Fibroblast of skin of left biceps (primary cell): ENCODE measurements at regions not wholly inside any gene's neighbourhood (a gene's known extent, or its start where the extent isn't known, plus 50 kb on each side); places are given as distances from the start of the nearest gene placed in this dataset.

Source experiments
- DNase-seq, 2 experiments: peaks; one replicate each; pipeline ENCODE4 v3.0.0-alpha.2; 2013; ENCODE audit warnings: low read depth in 2 of 2

DNA sequence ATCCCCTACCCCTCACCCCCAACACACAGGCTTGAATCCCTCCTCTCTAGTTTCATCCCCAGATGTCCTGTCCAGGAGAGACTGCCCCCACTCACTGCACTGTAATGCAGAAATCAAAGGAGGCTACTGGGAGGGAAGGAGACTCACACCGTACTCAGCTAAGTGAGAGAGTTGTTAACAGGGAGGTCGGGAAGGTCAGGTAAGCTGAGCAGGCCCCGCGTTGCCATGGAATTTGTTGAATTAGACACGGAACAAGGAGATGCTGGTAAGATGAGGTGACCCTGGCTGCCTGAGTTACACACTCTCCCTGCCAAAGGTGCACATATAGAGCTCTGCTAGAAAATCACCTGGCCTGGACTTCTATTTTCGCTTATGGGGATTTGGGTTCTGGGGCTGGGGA is 197.9 kb downstream of the NXPE2 start:
- no peak for DNase-seq

- DNase-seq, result no peak
These were observed 199.6 kb downstream of the NXPE2 start for GRCh38 chr11:114877976-114878375.

- DNase-seq, result no peak
These were observed 202.1 kb downstream of the NXPE2 start for GRCh38 chr11:114880442-114880841.

GRCh38 chr11:114883472-114883871 is 205.1 kb downstream of the NXPE2 start:
- no peak for DNase-seq

DNA sequence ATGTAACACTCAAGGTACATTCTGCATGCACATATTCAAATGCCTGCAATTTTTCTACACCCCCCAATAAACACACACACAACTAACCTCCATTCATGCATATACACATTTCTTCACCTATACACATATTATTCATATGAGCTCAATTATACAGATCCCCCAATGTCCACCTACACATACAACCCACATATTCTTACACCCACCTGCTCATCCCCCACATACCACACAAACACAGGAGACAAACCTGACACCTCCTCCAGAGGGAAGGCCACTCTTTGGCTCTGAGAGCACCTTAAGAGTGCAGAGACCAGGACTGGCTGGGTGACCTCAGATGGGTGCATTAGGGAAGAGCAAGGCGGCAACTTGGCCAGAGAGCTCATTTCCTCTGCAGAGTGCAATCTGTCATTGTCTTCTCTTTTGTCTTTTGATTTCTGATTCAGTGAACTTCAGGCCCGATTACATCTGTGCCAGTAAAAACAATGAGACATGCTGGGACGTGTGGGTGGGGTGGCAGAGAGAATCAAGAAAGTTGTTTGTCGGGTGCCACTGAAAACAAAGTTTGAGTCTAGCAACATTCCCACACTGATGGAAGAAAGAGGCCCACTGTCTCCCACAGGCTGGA is 208.4 kb downstream of the NXPE2 start:
- no peak for DNase-seq

- DNase-seq, result no peak
These were observed 211.3 kb downstream of the NXPE2 start for GRCh38 chr11:114889594-114890011.

DNA sequence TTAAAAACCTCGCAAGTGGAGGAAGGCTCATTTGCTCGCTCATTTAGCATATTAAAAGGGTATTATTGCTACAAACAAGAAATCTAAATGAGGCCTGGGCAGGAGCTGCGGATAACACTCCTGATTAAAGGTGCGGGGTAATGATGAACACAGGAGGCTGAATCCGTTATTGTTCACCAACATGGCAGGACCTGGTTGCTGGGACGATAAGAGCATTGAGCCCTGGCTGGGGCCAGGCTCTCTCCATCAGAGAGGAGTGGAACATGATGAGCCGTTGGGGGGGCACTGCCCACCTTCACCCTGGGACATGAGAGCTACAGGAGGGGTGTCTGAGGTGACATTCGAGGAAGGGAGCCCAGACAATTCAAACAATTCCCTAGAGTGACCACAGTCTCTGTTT is 211.7 kb downstream of the NXPE2 start:
- no peak for DNase-seq

- no peak for DNase-seq
These were observed 213.6 kb downstream of the NXPE2 start for GRCh38 chr11:114891911-114892310.

GRCh38 chr11:114892381-114893197 is 214.3 kb downstream of the NXPE2 start:
- no peak for DNase-seq

GRCh38 chr11:114893329-114893728 is 215.0 kb downstream of the NXPE2 start:
- DNase-seq, result no peak

GRCh38 chr11:114896594-114896993 is 218.3 kb downstream of the NXPE2 start:
- no peak for DNase-seq

- DNase-seq, result no peak
These were observed 231.5 kb downstream of the NXPE2 start for GRCh38 chr11:114909866-114910265.

GRCh38 chr11:114912826-114913225 is 234.5 kb downstream of the NXPE2 start:
- no peak for DNase-seq

DNA sequence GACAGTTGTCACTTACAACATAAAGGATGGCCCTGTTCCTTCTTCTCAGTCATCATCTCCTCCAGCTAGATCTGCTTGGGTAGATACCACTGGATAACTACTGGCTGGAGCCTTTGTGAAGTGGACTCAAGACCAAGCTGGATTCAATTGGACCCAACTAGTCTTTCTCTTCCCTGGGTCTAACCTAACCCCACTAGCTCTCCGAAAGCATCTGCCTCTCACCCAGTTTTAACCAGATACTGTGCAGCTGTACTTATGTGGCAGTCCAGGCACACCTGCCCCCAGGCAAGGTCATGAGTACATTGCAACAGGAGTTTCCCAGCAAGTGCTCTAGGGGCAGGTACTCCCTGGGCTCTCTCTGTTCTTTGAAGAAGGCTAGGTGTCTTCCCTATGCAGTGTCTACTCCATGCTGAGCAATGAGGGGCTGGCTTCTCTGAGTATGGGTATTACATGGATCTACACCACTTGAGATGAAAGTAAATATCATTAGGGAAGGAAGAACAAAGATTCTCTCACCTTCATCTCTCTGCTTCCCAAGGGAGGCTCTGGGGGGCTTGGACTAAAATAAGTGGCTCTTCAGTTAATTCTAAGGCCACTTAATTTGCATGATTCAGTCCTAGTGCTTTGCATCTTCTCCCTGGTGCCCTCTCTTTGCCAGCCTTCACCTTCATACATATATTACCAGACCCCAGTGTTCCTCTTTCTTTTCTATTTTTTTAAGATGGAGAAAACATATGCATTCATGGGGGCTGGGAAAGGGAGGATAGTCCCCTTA is 236.1 kb downstream of the NXPE2 start:
- no peak for DNase-seq

DNA sequence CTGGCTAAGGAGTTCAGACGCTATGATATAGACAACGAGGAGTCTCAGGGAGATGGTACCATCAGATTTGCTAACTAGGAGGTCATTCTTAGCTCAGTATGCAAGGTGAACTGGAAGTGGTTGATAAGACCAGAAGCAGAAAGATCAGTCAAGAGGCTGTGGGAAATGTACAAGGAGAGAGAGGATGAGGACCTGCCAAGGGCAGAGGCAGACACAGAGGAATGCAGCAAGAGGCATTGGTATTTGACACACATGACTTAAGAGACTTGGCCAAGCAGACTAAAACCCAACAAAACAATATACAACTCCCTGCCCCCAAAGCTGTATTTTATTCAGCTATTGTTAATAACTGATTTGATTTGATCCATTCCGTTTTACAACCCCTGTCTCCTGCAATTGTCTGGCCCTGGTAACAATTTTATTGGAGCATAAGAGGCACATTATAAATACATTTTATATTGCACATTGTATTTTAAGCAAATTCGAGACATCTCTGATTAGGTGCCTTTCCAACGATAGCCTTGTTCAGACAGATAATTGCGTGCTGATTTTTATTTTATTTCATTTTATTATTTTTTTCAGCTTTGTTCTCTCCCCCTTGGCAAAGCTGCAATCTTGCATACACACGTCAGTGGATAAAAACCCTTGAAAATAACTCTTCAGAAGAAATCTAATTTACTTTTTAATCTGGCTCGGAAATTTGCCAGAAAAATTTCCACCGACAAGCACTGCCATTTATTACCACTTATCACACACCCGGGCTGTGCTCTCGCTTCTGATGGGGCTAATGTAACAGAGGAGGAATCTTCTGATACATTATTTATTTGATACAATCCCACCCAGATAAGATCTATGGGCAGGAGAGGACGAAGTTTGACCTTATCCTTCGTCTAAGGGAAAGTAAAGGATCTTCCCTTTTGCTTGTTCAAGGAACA is 237.8 kb downstream of the NXPE2 start:
- DNase-seq, result no peak

DNA sequence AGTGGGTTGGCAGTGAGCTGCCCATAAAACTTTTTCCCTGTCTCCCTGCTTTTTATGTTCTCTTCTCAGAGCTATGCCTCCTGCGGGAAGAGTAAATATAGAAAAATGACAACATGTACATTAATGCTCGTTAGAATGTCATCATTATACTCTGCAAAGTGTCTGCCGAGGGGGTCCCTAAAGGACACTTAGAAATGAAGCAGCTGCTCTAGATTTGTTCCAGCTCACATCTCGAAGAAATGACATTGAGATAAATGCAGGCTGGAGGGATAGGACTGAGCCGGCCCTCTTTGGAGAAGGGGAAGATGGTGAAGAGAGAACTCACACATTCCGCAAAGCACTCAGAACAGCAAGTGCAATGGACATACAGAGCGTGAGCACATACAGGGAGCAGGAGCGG is 240.0 kb downstream of the NXPE2 start:
- no peak for DNase-seq

DNA sequence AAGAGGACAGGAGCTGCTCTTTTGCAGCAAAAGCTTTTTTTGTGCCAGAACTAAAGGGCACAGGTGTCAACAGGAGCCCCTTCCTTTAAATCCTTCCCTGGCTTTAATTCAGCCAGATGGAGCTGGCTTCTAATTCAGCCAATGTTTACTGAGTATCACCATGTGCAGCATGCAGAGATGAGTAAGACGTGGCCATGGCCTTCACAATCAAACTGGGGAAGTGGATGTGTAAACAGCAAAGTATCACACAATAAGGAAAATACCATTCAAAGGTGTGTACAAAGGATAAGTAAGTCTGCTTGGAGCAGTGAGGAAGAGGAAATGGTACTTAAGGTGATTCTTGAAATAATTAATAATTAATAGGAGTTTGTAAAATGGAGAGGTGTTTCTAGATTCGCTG is 243.4 kb downstream of the NXPE2 start:
- no peak for DNase-seq

DNA sequence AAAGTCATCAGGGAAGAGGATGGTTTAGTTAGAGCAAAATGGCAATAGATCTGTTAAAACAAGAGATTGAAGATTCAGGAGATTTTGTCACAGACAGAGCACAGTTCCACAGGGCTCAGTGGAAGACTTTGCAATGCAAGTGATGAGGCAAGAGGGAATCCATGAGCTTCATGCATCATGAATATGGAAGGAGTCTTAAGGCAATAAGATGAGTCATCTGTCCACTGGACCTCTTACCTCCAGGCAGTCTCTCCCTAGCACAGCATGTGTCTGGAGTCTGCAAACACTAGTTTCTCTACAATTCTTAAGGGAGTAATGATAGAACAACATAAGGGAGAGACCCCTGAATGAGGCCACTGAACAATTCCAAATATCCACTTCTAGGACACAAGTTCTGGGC is 245.7 kb downstream of the NXPE2 start:
- no peak for DNase-seq

- no peak for DNase-seq
These were observed 247.3 kb downstream of the NXPE2 start for GRCh38 chr11:114925591-114925990.

- no peak for DNase-seq
These were observed 250.0 kb downstream of the NXPE2 start for GRCh38 chr11:114928260-114928870.

DNA sequence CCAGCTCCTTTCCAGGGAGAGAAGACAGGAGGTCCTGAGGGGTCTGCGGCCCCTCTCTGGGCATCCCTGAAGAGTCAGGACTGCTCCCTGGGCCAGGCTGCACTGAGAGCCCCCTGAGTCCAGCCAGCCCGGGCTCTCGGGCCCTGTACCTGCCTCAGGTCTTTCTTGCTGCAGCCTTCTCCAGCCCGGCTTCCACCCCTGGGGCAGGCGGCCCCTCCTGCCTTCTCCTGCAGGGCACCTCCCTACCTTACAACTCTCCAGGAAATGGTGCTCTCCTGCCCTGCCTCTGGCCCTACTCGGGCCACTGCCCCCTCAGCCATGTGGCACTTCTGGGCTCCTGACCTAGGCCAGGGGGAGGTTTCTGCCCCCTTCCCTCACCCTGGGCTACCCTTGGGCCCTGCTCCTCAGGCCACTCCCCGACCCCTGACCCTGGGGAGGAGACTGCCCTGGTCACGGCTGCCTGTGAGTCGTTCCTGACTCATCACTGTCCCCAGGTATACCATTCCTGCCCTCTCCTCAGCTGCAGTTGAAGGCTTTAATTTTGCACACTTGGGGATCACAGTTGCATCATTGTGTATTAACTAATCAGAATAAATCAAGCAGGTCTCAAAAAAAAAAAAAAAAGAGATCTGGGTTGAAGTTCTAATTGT is 251.1 kb downstream of the NXPE2 start:
- DNase-seq, result no peak
